KMS-11 (cell line): ENCODE measurements at regions not wholly inside any gene's neighbourhood (a gene's known extent, or its start where the extent isn't known, plus 50 kb on each side); places are given as distances from the start of the nearest gene placed in this dataset.

Experiments
- H2AFZ ChIP-seq: fragments of 200-600 bp; sonication (generic); 2 replicates; pipeline ENCODE4 v1.6.1; 2016; ENCODE audit warnings: antibody characterized with exemption, mixed run types, low read depth
- H3K27ac ChIP-seq: fragments of 200-600 bp; sonication (generic); 2 replicates; pipeline ENCODE4 v1.6.1; 2016; ENCODE audit warnings: mild to moderate bottlenecking, mixed run types
- H3K27me3 ChIP-seq: fragments of 200-600 bp; sonication (generic); 2 replicates; pipeline ENCODE4 v1.6.1; 2017; ENCODE audit warnings: mild to moderate bottlenecking, low read depth, mixed run types, moderate library complexity; ENCODE audit not compliant: insufficient read depth
- H3K36me3 ChIP-seq: fragments of 200-600 bp; sonication (generic); 2 replicates; pipeline ENCODE4 v1.6.1; 2017; ENCODE audit warnings: mild to moderate bottlenecking, mixed run types; ENCODE audit not compliant: insufficient read depth
- H3K4me1 ChIP-seq: fragments of 200-600 bp; sonication (generic); 2 replicates; pipeline ENCODE4 v1.6.1; 2016; ENCODE audit warnings: mild to moderate bottlenecking, low read depth, mixed run types; ENCODE audit not compliant: poor library complexity, severe bottlenecking
- H3K4me2 ChIP-seq: fragments of 200-600 bp; sonication (generic); 2 replicates; pipeline ENCODE4 v1.7.0; 2016; ENCODE audit warnings: mild to moderate bottlenecking, mixed run types
- H3K4me3 ChIP-seq: fragments of 200-600 bp; sonication (generic); IDR thresholded peaks from 2 replicates; pipeline ENCODE4 v1.6.1; 2017; ENCODE audit warnings: low read depth, low read length, mixed read lengths; ENCODE audit not compliant: insufficient read depth
- H3K79me2 ChIP-seq: fragments of 200-600 bp; sonication (generic); 2 replicates; pipeline ENCODE4 v1.6.1; 2016; ENCODE audit warnings: low read depth, mixed run types; ENCODE audit not compliant: insufficient read depth
- H3K9ac ChIP-seq: fragments of 200-600 bp; sonication (generic); 2 replicates; pipeline ENCODE4 v1.6.1; 2016; ENCODE audit warnings: mild to moderate bottlenecking, mixed run types
- H4K20me1 ChIP-seq: fragments of 200-600 bp; sonication (generic); 2 replicates; pipeline ENCODE4 v1.6.1; 2016; ENCODE audit warnings: mild to moderate bottlenecking, mixed run types; ENCODE audit not compliant: insufficient read depth
- CTCF ChIP-seq: fragments of 200-600 bp; sonication (generic); conservative IDR thresholded peaks from 2 replicates; pipeline ENCODE4 v1.6.1; 2017; ENCODE audit warnings: low read depth, mild to moderate bottlenecking, antibody characterized with exemption, low read length, moderate library complexity, mixed read lengths

DNA sequence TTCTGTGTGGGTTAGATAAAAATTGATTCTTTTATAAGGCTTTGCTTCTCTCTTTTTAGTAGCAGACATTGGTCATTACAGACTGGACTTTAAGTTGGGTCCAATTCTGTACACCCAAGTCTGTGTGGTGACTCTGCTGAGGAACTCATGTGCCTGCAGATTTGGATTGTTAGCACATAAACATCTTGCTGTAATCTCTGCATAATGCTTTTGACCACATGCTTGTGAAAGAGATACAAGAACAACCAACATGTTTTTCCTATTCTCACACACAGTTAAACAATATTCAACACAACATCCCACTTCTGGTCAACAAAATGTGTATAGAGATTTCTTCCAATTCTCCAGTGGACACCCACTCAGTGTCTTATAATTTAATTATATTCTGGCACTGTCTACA, 270.1 kb downstream of the RDH14 start:
- H3K4me2 ChIP-seq, result no peak overlapping the region
- H3K36me3 ChIP-seq, result no peaks in the 10 kb centered on the region
- no peaks in the 10 kb centered on the region for H3K79me2 ChIP-seq
- H3K27me3 ChIP-seq, result no peaks in the 10 kb centered on the region
- no peak overlapping the region for H3K4me3 ChIP-seq
- no peak overlapping the region for H2AFZ ChIP-seq
- H3K9ac ChIP-seq, result no peak overlapping the region
- no peaks in the 10 kb centered on the region for H4K20me1 ChIP-seq
- no peak for TF ChIP-seq CTCF
- H3K4me1 ChIP-seq, result no peaks in the 10 kb centered on the region
- no peak overlapping the region for H3K27ac ChIP-seq

- H3K9ac ChIP-seq, result no peak overlapping the region
- no peaks in the 10 kb centered on the region for H3K79me2 ChIP-seq
- no peak overlapping the region for H3K4me3 ChIP-seq
- no peaks in the 10 kb centered on the region for H4K20me1 ChIP-seq
- no peak overlapping the region for H3K27ac ChIP-seq
- no peak for TF ChIP-seq CTCF
- H3K27me3 ChIP-seq, result no peaks in the 10 kb centered on the region
- H3K4me2 ChIP-seq, result no peak overlapping the region
- no peak overlapping the region for H2AFZ ChIP-seq
- no peaks in the 10 kb centered on the region for H3K36me3 ChIP-seq
- H3K4me1 ChIP-seq, result no peaks in the 10 kb centered on the region
Measured at GRCh38 chr2:18286897-18287296, 273.6 kb downstream of the RDH14 start.

DNA sequence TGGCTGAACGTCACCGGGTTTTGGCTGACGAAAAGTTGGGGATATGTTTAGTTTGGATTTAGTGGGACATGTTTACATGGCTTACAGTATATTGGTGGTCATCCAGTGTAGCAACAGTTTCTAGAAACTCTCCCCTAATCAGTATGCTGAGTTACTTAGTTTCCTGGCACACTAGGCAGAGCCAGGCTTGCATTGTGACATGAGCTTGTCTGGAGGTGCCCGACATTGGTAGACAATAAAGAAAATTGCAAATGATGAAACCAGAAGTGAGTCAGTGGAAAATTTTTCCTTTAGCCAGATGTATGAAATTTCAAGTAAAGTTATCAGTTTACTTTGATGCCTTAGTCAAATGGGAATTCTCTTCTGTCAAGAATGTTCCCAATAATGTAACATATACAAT, 276.1 kb downstream of the RDH14 start:
- Histone ChIP-seq H3K79me2 (no peaks in the 10 kb centered on the region), H3K27me3 (no peaks in the 10 kb centered on the region), H4K20me1 (no peaks in the 10 kb centered on the region), H2AFZ (no peak overlapping the region), H3K4me1 (no peaks in the 10 kb centered on the region), H3K9ac (no peak overlapping the region), H3K4me3 (no peak overlapping the region), H3K4me2 (no peak overlapping the region), H3K36me3 (no peaks in the 10 kb centered on the region), H3K27ac (no peak overlapping the region)
- no peak for TF ChIP-seq CTCF

- no peak overlapping the region for H3K4me3 ChIP-seq
- H3K27ac ChIP-seq, result no peak overlapping the region
- H4K20me1 ChIP-seq, result no peaks in the 10 kb centered on the region
- H3K79me2 ChIP-seq, result no peaks in the 10 kb centered on the region
- no peak overlapping the region for H2AFZ ChIP-seq
- H3K36me3 ChIP-seq, result no peaks in the 10 kb centered on the region
- no peak overlapping the region for H3K4me2 ChIP-seq
- TF ChIP-seq CTCF, result no peak
- H3K27me3 ChIP-seq, result no peaks in the 10 kb centered on the region
- H3K9ac ChIP-seq, result no peak overlapping the region
- H3K4me1 ChIP-seq, result no peaks in the 10 kb centered on the region
Measured at GRCh38 chr2:18282026-18282425, 278.4 kb downstream of the RDH14 start.

DNA sequence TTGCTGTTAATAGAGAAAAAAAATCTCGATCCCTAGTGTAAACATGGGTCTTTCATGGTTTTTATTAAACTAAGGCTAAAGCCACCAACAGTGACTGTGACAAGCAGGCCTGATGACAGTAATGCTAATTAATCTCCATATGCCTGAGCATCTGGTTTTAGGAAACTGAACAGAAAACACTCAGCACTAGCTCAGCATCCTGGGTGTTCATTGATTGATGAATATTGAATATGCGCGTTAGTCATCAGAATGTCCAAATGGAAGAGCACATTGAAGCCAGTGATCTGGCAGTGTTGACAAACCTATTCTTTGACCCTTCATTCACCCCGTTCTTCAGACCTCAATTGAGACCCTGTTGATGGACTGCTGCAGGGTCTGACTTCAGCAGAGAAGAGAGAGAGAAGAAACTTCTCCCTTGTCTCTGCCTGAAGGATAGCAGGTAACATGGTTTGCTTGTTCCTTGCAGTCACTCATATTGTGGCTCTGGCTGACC, 283.8 kb downstream of the RDH14 start:
- H3K27me3 ChIP-seq, result no peaks in the 10 kb centered on the region
- H3K4me2 ChIP-seq, result no peak overlapping the region
- TF ChIP-seq CTCF, result no peak
- no peaks in the 10 kb centered on the region for H4K20me1 ChIP-seq
- H3K79me2 ChIP-seq, result no peaks in the 10 kb centered on the region
- no peak overlapping the region for H2AFZ ChIP-seq
- H3K4me3 ChIP-seq, result no peak overlapping the region
- H3K9ac ChIP-seq, result no peak overlapping the region
- H3K27ac ChIP-seq, result no peak overlapping the region
- no peaks in the 10 kb centered on the region for H3K36me3 ChIP-seq
- no peaks in the 10 kb centered on the region for H3K4me1 ChIP-seq
